ENCODE measurements at regions not wholly inside any gene's neighbourhood (a gene's known extent, or its start where the extent isn't known, plus 50 kb on each side); places are given as distances from the start of the nearest gene placed in this dataset.

DNA sequence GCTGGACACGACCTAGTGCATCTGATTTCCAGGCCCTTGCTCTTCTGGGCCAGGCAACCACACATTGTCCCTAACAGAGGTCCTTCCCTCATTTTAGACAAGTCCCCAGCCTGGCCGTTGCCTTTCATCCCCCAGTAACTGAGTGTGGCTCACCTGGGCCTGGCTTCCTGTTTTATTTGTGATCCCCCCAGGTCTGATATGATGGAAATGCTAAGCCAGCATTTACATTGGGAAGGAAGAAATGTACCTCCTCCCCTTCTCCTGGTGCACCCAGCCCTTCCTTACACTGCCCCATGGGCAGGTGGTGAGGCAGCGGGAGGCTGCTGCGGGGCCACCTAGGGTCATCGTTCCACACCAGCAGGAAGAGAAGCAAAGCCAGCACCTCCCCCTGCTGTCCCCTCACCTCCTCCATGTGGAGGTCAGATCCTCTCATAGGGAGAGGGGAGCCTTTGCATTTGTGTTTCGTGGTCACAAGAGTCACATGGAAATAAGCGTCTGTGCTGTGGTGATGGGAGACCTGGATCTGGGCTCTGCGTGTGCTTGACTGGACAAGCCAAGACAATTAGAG, 108.8 kb downstream of the GLRX3 start:
- WGBS (ENCODE audit: extremely low coverage, insufficient read length, low lambda C conversion rate) = no CpG with 5 or more reads among the region's 8 CpGs
- peaks cover 25 to 58% of the 10 kb centered on the region in 2 experiments for H3K9me3 Mint-ChIP-seq

More for the DNA sequence above, 108.8 kb downstream of the GLRX3 start:
- H4K8ac ChIP-seq (replicated peaks; ENCODE audit: insufficient read length, low read depth, low read length) = no peak overlapping the region
- no peak overlapping the region for H2BK20ac ChIP-seq (ENCODE audit: low read depth, low read length, poor library complexity, severe bottlenecking)
- Mint-ChIP-seq H3K27me3 (ENCODE audit: low read depth) (peaks cover 3% of the 10 kb centered on the region), H3K27ac (peak overlapping the region in 1 of 3 experiments; percentile 86; a peak in 1 of 7 replicates), H3K36me3 (ENCODE audit: insufficient read depth in 1 of 3, low read depth in 3 of 3) (peaks cover 0 to 12% (median 4%) of the 10 kb centered on the region in 3 experiments; a peak in 5 of 7 replicates), H3K4me3 (no peak overlapping the region), H3K4me1 (peaks cover 8 to 13% of the 10 kb centered on the region in 2 experiments)
- no peaks in the 10 kb centered on the region for H3K79me1 ChIP-seq (ENCODE audit: insufficient read depth, low read depth, low read length, poor library complexity, severe bottlenecking)
- no peak overlapping the region for H2BK15ac ChIP-seq (ENCODE audit: low read depth, low read length)
- no peak overlapping the region for H3K27ac ChIP-seq (ENCODE audit: insufficient read length, low read depth, low read length)
- TF ChIP-seq, protein P1, sequence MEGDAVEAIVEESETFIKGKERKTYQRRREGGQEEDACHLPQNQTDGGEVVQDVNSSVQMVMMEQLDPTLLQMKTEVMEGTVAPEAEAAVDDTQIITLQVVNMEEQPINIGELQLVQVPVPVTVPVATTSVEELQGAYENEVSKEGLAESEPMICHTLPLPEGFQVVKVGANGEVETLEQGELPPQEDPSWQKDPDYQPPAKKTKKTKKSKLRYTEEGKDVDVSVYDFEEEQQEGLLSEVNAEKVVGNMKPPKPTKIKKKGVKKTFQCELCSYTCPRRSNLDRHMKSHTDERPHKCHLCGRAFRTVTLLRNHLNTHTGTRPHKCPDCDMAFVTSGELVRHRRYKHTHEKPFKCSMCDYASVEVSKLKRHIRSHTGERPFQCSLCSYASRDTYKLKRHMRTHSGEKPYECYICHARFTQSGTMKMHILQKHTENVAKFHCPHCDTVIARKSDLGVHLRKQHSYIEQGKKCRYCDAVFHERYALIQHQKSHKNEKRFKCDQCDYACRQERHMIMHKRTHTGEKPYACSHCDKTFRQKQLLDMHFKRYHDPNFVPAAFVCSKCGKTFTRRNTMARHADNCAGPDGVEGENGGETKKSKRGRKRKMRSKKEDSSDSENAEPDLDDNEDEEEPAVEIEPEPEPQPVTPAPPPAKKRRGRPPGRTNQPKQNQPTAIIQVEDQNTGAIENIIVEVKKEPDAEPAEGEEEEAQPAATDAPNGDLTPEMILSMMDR (conservative IDR thresholded peaks at IDR 0.05) = no peak
- no peaks in the 10 kb centered on the region for H3K4me1 ChIP-seq (ENCODE audit: insufficient read depth, low read length)
- no peaks in the 10 kb centered on the region for H3K79me2 ChIP-seq (ENCODE audit: insufficient read depth, low read length)
- H3K9me3 ChIP-seq (ENCODE audit: control insufficient read depth, low read depth, low read length) = peaks cover 5% of the 10 kb centered on the region
- no peak overlapping the region for H3T11ph ChIP-seq (ENCODE audit: low read length)
- no peaks in the 10 kb centered on the region for H3K23me2 ChIP-seq (ENCODE audit: insufficient read length, low read depth, low read length, poor library complexity, severe bottlenecking)
- no peak overlapping the region for H3K56ac ChIP-seq (ENCODE audit: insufficient read length, low read depth, low read length)
- no peak overlapping the region for H2BK120ac ChIP-seq (ENCODE audit: low read depth, low read length, poor library complexity, severe bottlenecking)
- no peak overlapping the region; the same call in 1 of the 2 replicates for H3K14ac ChIP-seq (ENCODE audit: insufficient read depth, low read length)
- no peak for DNase-seq
- no peak overlapping the region for H3K9ac ChIP-seq (ENCODE audit: extremely low read depth, insufficient read length, low read length)
- H3K4ac ChIP-seq (ENCODE audit: low read depth, low read length) = no peak overlapping the region
- no peak overlapping the region for H2BK12ac ChIP-seq (ENCODE audit: insufficient read length, low read depth, low read length)
- H3K4me2 ChIP-seq (ENCODE audit: insufficient read depth, insufficient read length, low read length) = no peak overlapping the region
- no peak overlapping the region for H3K23ac ChIP-seq (ENCODE audit: insufficient read length, low read depth, low read length)
- no peaks in the 10 kb centered on the region for H3K27me3 ChIP-seq (ENCODE audit: insufficient read depth, low read length)
- H2BK5ac ChIP-seq (ENCODE audit: insufficient read length, low read length) = no peak overlapping the region
- H2AFZ ChIP-seq (ENCODE audit: low read length) = no peak overlapping the region
- no peak overlapping the region for H3K18ac ChIP-seq (ENCODE audit: insufficient read length, low read depth, low read length)
- H2AK5ac ChIP-seq (ENCODE audit: insufficient read length, low read length) = no peak overlapping the region
- H4K20me1 ChIP-seq (ENCODE audit: control insufficient read depth, insufficient read depth, insufficient read length) = no peaks in the 10 kb centered on the region
- no peak overlapping the region for H4K91ac ChIP-seq (ENCODE audit: insufficient read length, low read depth, low read length)
- no peak overlapping the region for H4K5ac ChIP-seq (ENCODE audit: insufficient read length, low read depth, low read length)

Measured in H9 (cell line).